DOHH2 (cell line): ENCODE measurements at regions not wholly inside any gene's neighbourhood (a gene's known extent, or its start where the extent isn't known, plus 50 kb on each side); places are given as distances from the start of the nearest gene placed in this dataset.

Experiments
- H3F3A ChIP-seq: fragments of 200-600 bp; sonication (generic), shearing (Covaris generic); 2 replicates; pipeline ENCODE4 v1.6.0; 2016; ENCODE audit warnings: antibody characterized with exemption, mild to moderate bottlenecking; ENCODE audit not compliant: control insufficient read depth, insufficient read depth
- H3K27ac ChIP-seq: fragments of 200-600 bp; sonication (generic); 2 replicates; pipeline ENCODE4 v1.5.1; 2014; ENCODE audit warnings: low read depth, mild to moderate bottlenecking, low read length, moderate library complexity
- H3K27me3 ChIP-seq: fragments of 200-600 bp; sonication (generic); 2 replicates; pipeline ENCODE4 v1.6.1; 2014; ENCODE audit warnings: mild to moderate bottlenecking, low read length, mixed read lengths; ENCODE audit not compliant: control insufficient read depth
- H3K36me3 ChIP-seq: fragments of 200-600 bp; sonication (generic); 2 replicates; pipeline ENCODE4 v1.6.1; 2014; ENCODE audit warnings: mild to moderate bottlenecking, low read length, moderate library complexity, mixed read lengths; ENCODE audit not compliant: control insufficient read depth
- H3K4me1 ChIP-seq: fragments of 200-600 bp; sonication (generic); 2 replicates; pipeline ENCODE4 v1.6.1; 2014; ENCODE audit warnings: mild to moderate bottlenecking, low read length, mixed read lengths; ENCODE audit not compliant: control insufficient read depth
- H3K4me2 ChIP-seq: fragments of 200-600 bp; sonication (generic); 2 replicates; pipeline ENCODE4 v1.6.0; 2014; ENCODE audit warnings: mild to moderate bottlenecking, low read length, moderate library complexity
- H3K4me3 ChIP-seq: fragments of 200-600 bp; sonication (generic); 2 replicates; pipeline ENCODE4 v1.5.1; 2014; ENCODE audit warnings: mild to moderate bottlenecking, low read length, mixed read lengths
- H3K79me2 ChIP-seq: fragments of 200-600 bp; sonication (generic); 2 replicates; pipeline ENCODE4 v1.6.1; 2014; ENCODE audit warnings: mild to moderate bottlenecking, low read length, mixed read lengths; ENCODE audit not compliant: control insufficient read depth
- H3K9me2 ChIP-seq: fragments of 200-600 bp; sonication (generic); replicated peaks from 2 replicates; pipeline ENCODE4 v1.6.1; 2014; ENCODE audit warnings: mild to moderate bottlenecking, low read length, mixed read lengths; ENCODE audit not compliant: control insufficient read depth
- H3K9me3 ChIP-seq: fragments of 200-600 bp; sonication (generic); 2 replicates; pipeline ENCODE4 v1.6.1; 2014; ENCODE audit warnings: antibody characterized with exemption, low read length, mixed read lengths; ENCODE audit not compliant: control insufficient read depth, insufficient read depth
- H4K20me1 ChIP-seq: fragments of 200-600 bp; sonication (generic); 2 replicates; pipeline ENCODE4 v1.6.0; 2014; ENCODE audit warnings: low read depth, mild to moderate bottlenecking, antibody characterized with exemption, low read length, moderate library complexity; ENCODE audit not compliant: control insufficient read depth, insufficient read depth
- EZH2phosphoT487 ChIP-seq: fragments of 200-600 bp; sonication (generic); IDR thresholded peaks from 2 replicates; pipeline ENCODE4 v1.6.1; 2017; ENCODE audit warnings: borderline replicate concordance, mild to moderate bottlenecking, antibody characterized with exemption, low read length, moderate library complexity, mixed read lengths
- TF ChIP-seq, protein P1 (sequence below): fragments of 200-600 bp; sonication (generic); IDR thresholded peaks from one replicate; pipeline ENCODE4 v1.5.1; 2014; ENCODE audit warnings: antibody characterized with exemption, mild to moderate bottlenecking, low read depth, low read length; ENCODE audit not compliant: poor library complexity, severe bottlenecking

DNA sequence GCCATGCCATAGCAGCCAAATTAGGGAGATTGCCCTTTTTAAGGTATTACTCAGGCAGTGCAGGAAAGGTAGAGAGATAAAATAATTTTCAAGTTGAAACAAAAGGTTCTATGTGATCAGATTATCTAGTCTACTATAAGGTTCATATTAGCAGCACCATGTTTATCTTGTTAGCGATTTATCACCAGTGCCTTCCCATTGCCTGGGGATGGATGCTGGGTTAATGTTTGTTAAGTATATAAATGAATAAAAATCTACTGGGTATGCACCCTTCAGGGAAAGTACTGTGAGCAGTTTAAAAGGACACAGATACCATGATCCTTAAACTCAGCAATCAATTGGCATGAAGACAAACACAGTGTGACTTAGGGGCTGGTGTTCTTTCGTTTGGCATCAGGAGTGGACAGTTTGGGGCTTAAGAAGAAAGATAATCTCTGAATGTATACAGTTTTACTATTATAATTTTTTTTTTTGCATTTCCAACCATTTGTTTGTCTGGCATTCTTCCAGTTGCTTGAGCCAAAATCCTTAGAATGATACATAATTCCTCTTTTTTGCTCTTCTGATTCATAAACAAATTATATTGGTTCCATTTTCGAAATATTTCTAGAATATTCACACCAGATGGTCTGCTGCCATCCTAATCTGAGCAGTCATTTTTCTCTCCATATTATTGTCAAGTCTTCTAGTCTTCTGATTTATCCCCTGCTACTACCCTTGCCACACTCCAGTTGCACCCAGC lies 512.8 kb upstream of the SLC8A1 start:
- H3K9me3 ChIP-seq: no peaks in the 10 kb centered on the region; the same call in 1 of the 2 replicates
- H3K27me3 ChIP-seq: no peaks in the 10 kb centered on the region
- no peak overlapping the region for H3K4me3 ChIP-seq
- H4K20me1 ChIP-seq: no peaks in the 10 kb centered on the region
- no peaks in the 10 kb centered on the region for H3F3A ChIP-seq
- H3K79me2 ChIP-seq: no peaks in the 10 kb centered on the region
- no peak overlapping the region for H3K4me2 ChIP-seq
- no peak overlapping the region for H3K27ac ChIP-seq
- TF ChIP-seq, protein P1, sequence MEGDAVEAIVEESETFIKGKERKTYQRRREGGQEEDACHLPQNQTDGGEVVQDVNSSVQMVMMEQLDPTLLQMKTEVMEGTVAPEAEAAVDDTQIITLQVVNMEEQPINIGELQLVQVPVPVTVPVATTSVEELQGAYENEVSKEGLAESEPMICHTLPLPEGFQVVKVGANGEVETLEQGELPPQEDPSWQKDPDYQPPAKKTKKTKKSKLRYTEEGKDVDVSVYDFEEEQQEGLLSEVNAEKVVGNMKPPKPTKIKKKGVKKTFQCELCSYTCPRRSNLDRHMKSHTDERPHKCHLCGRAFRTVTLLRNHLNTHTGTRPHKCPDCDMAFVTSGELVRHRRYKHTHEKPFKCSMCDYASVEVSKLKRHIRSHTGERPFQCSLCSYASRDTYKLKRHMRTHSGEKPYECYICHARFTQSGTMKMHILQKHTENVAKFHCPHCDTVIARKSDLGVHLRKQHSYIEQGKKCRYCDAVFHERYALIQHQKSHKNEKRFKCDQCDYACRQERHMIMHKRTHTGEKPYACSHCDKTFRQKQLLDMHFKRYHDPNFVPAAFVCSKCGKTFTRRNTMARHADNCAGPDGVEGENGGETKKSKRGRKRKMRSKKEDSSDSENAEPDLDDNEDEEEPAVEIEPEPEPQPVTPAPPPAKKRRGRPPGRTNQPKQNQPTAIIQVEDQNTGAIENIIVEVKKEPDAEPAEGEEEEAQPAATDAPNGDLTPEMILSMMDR: no peak
- no peak for TF ChIP-seq EZH2phosphoT487
- H3K9me2 ChIP-seq: no peaks in the 10 kb centered on the region
- H3K36me3 ChIP-seq: no peaks in the 10 kb centered on the region
- no peaks in the 10 kb centered on the region for H3K4me1 ChIP-seq

DNA sequence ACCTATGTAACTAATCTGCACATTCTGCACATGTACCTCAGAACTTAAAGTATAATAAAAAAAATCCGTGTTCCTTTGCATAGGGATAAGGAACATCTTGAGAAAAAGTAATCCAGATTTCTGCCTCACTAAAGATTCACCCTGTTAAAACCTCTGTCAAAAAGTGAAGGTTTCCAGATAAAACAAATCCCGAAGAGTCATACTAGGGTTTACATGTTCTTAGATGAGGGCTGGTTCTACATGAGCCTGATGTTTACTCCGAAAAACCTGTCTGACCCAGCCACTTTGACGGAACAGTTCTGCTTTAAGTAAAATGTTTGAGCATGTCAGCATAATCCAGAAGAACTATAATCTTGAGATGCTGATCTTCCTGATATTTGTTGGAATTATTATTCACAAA lies 515.6 kb upstream of the SLC8A1 start:
- Histone ChIP-seq H3F3A (no peaks in the 10 kb centered on the region), H3K79me2 (no peaks in the 10 kb centered on the region), H3K36me3 (no peaks in the 10 kb centered on the region), H3K27me3 (peaks cover 3% of the 10 kb centered on the region; the same call in 1 of the 2 replicates), H3K4me3 (no peak overlapping the region), H3K9me3 (no peaks in the 10 kb centered on the region; the same call in 1 of the 2 replicates), H3K4me1 (no peaks in the 10 kb centered on the region), H3K4me2 (no peak overlapping the region), H3K9me2 (no peaks in the 10 kb centered on the region), H4K20me1 (no peaks in the 10 kb centered on the region), H3K27ac (no peak overlapping the region)
- TF ChIP-seq EZH2phosphoT487: no peak
- TF ChIP-seq, protein P1: no peak

DNA sequence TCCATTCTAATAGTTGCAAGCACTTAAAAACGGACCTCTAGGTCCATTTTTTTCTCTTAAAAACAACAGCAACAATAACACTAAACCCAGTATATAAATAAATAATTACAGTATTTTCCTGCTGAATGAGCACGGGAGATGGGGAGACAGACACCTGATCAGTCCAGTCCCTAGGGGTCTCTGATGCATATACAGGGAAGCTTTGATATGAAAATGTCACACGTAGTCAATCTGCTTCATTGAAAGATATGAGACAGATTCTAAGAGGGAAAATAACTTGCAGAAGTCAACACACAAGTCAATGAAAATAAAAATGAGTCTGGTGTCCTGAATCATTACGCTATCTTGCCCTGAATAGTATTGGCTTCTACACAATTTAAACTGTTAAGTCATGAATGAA lies 523.3 kb upstream of the SLC8A1 start:
- Histone ChIP-seq H3F3A (no peaks in the 10 kb centered on the region), H3K9me2 (no peaks in the 10 kb centered on the region), H3K36me3 (no peaks in the 10 kb centered on the region), H3K4me1 (no peaks in the 10 kb centered on the region), H3K4me2 (no peak overlapping the region), H3K4me3 (no peak overlapping the region), H3K79me2 (no peaks in the 10 kb centered on the region), H3K27ac (no peak overlapping the region), H3K9me3 (no peaks in the 10 kb centered on the region), H4K20me1 (no peaks in the 10 kb centered on the region), H3K27me3 (peaks cover 3% of the 10 kb centered on the region; the same call in 1 of the 2 replicates)
- no peak for TF ChIP-seq EZH2phosphoT487
- TF ChIP-seq, protein P1: no peak
